GM18868 (cell line): ENCODE measurements at regions not wholly inside any gene's neighbourhood (a gene's known extent, or its start where the extent isn't known, plus 50 kb on each side); places are given as distances from the start of the nearest gene placed in this dataset.

Experiments used
- ATAC-seq: cut with Tn5 transposase; IDR thresholded peaks from one replicate; pipeline ENCODE4 v1.9.1; 2021; ENCODE audit warnings: mild to moderate bottlenecking, moderate library complexity; ENCODE audit not compliant: unreplicated experiment

DNA sequence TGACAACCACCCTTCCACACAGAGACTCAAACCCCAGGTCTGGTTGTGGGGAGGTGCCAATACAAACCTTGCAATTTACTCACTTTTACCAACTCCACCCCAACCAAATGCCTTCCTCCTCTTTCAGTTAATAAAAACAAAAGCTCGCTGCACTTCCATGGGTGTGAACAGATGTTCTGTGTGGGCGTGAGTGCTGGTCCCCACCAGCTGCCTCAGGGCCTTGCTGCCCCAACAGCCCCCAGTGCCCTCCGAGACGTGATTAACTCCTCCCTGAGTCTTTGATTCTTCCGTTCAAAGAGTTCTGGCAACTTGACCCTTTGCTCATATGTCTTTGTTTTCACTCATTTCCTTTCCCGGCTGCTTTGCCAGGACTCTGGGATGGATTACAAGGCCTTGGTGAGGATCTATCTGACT is 258.9 kb upstream of the CXCR4 start:
- ATAC-seq = no peak

DNA sequence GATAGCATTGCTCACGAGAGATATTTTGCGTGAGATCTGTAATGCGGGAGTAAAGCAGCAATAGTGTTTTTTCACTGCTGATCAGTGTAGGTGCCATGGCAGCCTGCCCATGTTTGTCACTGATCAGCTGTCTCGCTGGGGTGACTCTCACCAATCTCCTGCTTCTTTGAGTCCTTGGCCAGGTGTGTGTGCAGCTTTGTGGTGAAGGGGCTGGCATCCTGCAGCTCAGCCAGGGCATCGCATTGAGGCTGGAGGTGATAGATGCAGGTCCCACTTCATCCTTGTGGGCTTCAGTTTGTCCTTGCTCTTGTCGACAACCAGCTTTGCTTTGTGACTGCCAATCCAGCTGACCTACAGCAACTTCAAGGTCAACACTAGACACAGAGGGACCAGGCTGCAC is 258.3 kb upstream of the CXCR4 start:
- no peak for ATAC-seq

DNA sequence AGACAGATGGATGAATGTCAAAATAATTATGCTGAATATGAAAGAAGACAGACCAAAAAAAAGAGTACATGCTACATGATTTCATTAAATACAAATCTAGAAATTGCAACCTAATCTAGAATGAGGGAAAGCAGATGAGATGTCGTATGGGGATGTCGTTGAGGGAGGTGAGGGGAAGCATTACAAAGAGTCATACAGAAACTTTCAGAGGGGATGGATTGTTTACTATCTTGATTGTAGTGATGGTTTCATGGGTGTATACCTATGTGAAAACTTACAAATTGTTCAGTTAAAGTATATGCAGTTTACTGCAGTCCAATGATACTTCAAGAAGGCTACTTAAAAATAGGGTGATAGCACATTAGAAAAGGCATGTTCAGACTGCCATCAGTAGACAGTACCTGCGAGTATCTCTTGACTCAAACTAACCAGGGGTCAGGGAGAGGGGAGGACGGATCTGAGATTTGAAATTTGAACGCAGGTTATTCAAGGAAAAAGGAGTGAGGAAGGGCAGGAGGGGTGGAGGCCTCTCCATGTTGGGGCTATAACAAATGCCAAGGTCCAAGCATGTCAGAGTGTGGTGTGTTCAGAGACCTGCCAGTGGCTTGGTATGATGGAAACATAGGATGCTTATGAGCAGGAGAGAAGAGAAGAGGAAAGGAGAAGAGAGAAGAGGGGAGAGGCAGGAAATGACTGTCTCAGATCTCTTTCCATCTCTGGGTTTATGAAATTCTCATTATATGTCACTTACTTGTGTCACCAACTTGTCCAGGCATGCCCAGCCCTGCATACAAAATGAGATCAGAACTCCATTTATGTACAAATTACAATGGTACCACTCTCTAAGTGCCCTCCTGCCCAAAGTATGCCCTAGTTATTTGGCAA is 257.3 kb upstream of the CXCR4 start:
- ATAC-seq = peak; percentile 61

GRCh38 chr2:136373841-136374240 is 255.9 kb upstream of the CXCR4 start:
- ATAC-seq = no peak

GRCh38 chr2:136373029-136373428 is 255.1 kb upstream of the CXCR4 start:
- ATAC-seq = no peak

DNA sequence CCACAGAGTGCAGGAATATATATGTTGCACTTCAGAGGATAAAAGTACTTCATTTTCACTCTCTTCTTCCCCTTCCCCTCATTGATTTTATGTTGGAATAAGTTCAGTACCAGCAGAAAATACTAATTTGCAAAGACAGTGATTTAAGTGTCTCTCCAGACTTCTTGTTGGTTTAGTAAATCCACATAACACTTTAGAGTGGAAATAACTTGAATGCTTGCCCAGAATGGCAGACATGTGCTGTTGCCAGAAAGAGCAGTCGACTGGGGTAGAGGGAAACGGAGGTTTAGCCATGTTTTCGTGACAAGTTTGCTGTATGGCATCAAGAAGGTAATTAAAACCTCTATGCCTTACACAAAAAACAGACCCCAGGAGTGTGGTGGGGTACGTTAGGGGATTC is 246.0 kb upstream of the CXCR4 start:
- no peak for ATAC-seq

GRCh38 chr2:136363470-136363869 is 245.5 kb upstream of the CXCR4 start:
- ATAC-seq = no peak

GRCh38 chr2:136362676-136363390 is 244.9 kb upstream of the CXCR4 start:
- ATAC-seq = peak; percentile 94

DNA sequence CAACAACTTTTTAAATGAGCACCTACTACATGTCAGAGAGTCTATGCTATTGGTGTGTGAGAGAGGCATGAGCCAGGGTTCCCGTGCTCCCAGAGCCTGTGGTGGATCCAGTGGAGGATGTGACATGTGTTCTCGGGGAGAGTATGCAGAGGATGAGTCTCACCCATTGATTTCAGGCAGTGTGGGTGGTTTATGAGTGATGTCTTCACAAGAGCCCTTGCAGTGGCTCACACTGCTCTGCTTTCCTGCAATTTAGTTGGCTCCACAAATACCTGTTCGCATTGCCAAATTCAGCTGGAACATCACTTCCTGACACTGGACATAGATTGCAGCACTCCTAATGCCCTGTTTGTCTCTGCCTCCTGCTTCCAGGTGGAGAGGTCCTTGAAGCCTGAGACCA is 243.6 kb upstream of the CXCR4 start:
- no peak for ATAC-seq

GRCh38 chr2:136360790-136361189 is 242.8 kb upstream of the CXCR4 start:
- ATAC-seq = no peak

- ATAC-seq = no peak
Measured at GRCh38 chr2:136359121-136359965, 241.4 kb upstream of the CXCR4 start.

DNA sequence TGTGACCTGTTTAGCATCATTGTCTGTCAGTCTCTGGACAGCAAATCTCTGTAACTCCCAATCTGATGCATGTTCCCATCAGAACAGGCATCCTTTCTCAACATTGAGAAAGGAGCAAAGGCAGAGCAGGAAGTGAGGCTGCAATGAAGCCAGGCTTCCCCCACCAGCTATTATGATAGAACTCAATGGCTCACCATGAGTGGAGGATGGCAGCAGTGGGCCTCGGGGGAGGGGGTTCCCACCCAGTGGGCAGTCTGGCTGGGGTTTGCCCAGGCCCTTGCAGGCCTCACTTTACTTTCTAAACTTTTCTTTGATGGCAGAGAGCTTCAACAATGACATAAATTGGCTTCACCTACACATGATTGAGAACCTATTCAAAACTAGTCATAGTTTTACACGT is 240.6 kb upstream of the CXCR4 start:
- no peak for ATAC-seq

DNA sequence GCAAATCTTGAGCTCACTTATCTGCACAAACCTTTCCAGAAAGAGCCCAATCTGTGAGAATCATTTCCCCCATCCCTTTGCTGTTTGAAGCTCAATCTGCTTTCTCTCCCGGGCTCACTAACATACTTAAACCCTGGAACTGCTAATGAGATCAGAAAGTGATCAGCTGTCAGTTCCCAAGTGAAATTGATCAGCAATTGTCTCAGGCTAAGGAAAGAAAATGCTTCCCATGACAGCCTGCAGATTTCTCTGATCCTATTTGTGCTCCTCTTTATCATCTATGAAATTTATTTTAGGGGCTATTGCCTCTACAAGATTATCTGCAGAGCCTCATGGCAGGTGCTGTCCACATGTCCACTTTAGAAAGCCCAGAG is 239.0 kb upstream of the CXCR4 start:
- no peak for ATAC-seq

DNA sequence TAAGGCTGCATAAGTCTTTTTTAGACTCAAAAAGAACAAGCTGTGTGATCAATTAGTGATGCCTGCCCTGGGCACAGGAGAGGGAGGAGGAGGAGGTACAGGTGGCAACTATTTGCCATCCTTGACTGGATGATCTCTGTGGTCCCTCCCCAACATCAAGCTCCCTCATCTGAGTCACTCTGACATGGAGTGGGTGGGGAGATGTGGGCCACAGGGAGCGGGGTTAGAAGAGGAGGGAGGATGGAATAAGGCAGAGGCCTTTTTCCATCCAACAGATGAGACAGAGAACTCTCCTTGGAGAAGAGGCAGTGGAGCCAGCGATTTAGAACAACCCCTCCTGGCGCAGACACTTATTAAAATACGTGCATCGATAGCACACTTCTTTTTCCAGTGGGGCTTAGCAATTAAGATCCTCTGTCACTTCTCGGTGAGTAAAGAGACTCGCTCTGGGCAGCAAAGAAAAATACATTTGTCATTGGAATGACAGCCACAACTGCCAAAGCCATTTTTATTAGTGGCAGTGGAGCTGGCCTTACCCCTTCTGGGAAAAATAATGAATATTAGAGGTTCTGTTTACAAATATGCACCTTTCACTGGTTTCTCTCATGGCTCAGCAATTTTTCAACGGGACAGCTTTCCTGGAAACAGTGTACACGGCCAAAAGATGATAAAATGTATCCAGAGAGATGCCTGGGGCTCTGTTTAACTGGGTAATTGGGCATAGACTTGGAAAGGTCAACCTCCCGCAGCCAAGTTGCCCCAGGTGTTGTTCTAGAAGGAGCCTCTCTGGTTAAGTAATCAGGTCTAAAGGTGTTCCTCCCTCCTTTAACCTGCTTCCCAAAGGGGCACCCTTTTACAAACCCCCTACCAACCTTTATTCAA is 238.4 kb upstream of the CXCR4 start:
- no peak for ATAC-seq

DNA sequence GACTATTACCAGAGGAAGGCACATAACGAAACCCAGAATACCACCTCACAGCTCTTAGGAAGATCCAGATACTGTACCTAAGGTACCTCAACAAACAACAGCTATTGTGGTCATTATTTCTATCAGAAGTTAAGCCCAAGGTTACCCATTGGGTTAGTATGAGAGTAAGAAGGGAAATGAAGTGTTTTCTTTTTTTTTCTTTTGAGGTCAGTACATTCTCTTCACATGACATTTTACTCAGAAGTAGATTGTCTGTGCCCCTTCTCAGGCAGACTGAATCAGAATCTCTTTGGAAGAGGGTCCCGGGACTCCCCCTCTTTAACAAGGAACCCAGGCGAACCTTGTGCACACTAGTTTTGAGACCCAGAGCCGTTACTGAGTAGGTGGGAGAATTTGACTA is 233.7 kb upstream of the CXCR4 start:
- ATAC-seq = no peak

DNA sequence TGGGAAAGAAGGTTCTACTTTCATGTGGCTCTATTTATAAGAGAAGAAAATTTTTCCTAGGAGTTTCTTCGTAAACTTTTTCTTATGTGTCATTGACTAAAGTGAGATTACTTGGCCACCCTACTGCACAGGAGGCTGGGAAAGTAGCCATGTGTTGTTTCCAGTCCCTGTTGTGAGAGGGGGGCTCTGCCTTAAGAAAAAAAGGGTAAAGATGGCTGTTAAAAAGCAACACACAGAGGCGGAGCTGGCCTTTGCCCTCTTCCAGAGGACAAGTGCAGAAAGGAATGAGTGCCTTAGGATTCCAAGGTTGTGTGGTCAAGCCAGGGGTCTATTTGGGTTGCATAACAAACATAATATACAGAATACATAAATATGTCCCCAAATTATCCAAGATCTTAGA is 230.0 kb upstream of the CXCR4 start:
- no peak for ATAC-seq

- ATAC-seq = no peak
Measured at GRCh38 chr2:136344339-136344738, 226.4 kb upstream of the CXCR4 start.

- ATAC-seq = no peak
Measured at GRCh38 chr2:136342138-136342537, 224.2 kb upstream of the CXCR4 start.

DNA sequence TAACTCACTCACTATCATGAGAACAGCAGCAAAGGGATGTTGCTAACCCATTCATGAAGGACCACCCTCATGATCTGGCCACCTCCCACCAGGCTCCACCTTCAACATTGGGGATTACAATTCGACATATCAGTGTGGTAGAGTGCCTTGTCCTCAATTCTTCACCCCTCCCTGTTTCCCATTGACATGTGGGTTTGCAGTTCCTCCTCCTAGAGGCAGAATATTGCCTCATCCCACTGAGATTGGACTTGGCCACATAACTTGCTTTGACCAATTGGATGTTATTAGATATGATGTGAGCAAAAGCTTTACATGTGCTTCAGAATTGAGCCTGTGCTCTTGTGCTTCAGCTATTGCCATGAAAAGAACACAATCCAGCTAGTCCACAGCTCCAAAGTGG is 217.0 kb upstream of the CXCR4 start:
- ATAC-seq = no peak

DNA sequence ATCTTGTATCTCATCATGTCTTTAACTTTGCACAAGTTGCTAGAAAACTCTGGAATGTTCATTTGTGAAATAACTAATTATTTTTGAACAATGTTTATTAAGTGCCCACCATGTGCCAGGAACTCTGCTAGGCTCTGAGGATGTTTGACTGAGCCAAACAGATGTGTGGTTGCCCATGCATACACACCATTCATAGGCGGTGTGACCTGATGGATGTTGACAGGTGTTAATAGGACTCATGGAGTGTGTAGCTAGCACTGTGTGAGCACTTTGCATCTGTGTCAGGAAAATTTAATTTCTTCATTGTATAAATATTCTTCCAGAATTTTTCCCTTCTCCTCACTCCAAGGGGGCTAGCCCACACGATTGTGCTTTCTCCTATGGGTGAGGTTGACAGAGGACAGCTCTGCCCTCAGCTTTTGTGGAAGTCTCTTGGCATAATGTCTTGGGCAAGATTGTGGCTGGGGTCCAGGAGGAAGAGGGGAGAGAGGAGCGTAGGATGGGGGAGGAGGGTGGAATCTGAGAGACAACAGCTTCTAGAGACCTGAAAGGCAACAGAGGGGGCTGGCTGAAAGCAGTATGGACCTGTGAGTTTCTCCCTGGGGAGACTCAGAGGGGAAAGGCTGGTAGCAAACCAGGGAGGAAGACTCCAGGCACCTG is 214.6 kb upstream of the CXCR4 start:
- no peak for ATAC-seq
